A549 (cell line): ENCODE measurements at regions not wholly inside any gene's neighbourhood (a gene's known extent, or its start where the extent isn't known, plus 50 kb on each side); places are given as distances from the start of the nearest gene placed in this dataset.

Experiments used
- POLR2AphosphoS2 ChIP-seq: conservative IDR thresholded peaks from 2 replicates; pipeline ENCODE4 v1.6.1; 2012; ENCODE audit warnings: low read length, improper control_type of control experiment, inconsistent platforms
- TF ChIP-seq, protein P1 (sequence below): fragments of >200 bp; sonication (Bioruptor Twin); formaldehyde crosslinking; IDR thresholded peaks from 3 replicates; pipeline ENCODE4 v1.5.1; 2016

DNA sequence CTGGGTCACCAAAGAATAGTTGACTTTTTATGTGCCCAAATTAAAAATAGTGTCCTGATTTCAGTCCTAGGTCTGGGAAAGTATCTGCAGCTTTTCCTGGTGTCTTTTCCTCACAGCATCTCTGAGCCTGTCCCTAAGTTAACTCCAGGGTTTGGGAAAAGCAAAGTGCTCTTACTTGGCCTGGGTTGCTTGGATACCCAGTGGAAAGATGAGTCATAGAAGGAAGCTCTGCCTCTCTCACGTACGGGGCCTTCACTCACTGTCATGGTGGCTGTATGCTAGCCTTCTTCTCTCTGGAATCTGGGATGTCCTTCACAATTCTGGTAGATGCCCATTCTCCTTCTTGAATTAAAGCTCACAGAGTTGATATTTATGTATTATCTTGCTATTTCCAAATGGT is 607.3 kb downstream of the ANKRD50 start:
- no peak for TF ChIP-seq POLR2AphosphoS2
- TF ChIP-seq, protein P1, sequence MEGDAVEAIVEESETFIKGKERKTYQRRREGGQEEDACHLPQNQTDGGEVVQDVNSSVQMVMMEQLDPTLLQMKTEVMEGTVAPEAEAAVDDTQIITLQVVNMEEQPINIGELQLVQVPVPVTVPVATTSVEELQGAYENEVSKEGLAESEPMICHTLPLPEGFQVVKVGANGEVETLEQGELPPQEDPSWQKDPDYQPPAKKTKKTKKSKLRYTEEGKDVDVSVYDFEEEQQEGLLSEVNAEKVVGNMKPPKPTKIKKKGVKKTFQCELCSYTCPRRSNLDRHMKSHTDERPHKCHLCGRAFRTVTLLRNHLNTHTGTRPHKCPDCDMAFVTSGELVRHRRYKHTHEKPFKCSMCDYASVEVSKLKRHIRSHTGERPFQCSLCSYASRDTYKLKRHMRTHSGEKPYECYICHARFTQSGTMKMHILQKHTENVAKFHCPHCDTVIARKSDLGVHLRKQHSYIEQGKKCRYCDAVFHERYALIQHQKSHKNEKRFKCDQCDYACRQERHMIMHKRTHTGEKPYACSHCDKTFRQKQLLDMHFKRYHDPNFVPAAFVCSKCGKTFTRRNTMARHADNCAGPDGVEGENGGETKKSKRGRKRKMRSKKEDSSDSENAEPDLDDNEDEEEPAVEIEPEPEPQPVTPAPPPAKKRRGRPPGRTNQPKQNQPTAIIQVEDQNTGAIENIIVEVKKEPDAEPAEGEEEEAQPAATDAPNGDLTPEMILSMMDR, result no peak
